Fibroblast of the conjunctiva (primary cell): ENCODE measurements at regions not wholly inside any gene's neighbourhood (a gene's known extent, or its start where the extent isn't known, plus 50 kb on each side); places are given as distances from the start of the nearest gene placed in this dataset.
"Not testable (repeated sequence)": the region's sequence is repeated elsewhere in the genome, so short reads cannot be mapped to it uniquely, and the experiment has no call there.

Experiments used
- DNase-seq: peaks from one replicate; pipeline ENCODE4 v3.0.0-alpha.2; 2010; ENCODE audit warnings: low read depth

DNA sequence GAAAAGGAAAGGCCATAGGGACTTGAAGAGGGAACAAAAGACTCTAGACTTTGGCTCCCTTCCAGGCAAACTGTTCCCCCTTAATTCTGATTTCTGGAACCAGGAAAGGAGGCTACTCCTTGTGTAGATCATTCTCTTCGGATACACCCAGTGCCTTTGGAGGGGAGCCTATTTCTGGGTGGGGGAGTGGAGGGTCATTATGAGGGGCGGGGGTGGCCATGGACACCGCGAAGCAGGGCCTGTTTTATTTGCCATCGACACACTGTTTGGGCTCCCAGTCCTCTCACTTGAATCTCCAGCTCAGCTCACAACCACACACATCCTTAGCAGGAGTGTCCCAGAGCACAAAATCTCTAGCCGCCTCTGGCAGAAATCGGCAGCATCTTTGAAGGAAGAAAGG lies 132.3 kb downstream of the PXDC1 start:
- no peak for DNase-seq

DNA sequence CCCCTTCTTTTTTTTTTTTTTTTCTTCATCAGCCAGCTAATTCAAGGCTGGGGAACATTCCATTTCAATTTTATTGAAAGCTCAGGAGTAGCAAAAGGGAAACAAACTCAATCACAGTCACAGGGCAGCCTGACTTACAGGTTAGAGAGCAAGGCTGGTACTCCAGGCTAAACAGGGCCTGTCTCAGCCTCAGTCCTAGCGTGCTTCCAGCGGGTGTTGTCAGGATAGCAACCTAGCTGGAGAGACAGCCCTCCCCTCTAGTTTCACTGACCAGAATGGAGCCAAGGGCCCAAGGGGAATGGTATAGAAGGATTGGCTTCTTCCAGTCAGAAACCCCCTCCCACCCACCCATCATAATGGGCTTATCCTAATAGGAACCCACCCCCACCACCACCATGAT lies 132.9 kb downstream of the PXDC1 start:
- no peak for DNase-seq

GRCh38 chr6:3617681-3618311 lies 133.7 kb downstream of the PXDC1 start:
- DNase-seq = no peak

- no peak for DNase-seq
Observed at GRCh38 chr6:3617192-3617631, 134.3 kb downstream of the PXDC1 start.

- no peak for DNase-seq
Observed at GRCh38 chr6:3616565-3617176, 134.8 kb downstream of the PXDC1 start.

- no peak for DNase-seq
Observed at GRCh38 chr6:3615391-3616380, 135.8 kb downstream of the PXDC1 start.

GRCh38 chr6:3614918-3615317 lies 136.6 kb downstream of the PXDC1 start:
- DNase-seq = no peak

- not testable (repeated sequence) for DNase-seq
Observed at GRCh38 chr6:3613565-3613964, 137.9 kb downstream of the PXDC1 start.

DNA sequence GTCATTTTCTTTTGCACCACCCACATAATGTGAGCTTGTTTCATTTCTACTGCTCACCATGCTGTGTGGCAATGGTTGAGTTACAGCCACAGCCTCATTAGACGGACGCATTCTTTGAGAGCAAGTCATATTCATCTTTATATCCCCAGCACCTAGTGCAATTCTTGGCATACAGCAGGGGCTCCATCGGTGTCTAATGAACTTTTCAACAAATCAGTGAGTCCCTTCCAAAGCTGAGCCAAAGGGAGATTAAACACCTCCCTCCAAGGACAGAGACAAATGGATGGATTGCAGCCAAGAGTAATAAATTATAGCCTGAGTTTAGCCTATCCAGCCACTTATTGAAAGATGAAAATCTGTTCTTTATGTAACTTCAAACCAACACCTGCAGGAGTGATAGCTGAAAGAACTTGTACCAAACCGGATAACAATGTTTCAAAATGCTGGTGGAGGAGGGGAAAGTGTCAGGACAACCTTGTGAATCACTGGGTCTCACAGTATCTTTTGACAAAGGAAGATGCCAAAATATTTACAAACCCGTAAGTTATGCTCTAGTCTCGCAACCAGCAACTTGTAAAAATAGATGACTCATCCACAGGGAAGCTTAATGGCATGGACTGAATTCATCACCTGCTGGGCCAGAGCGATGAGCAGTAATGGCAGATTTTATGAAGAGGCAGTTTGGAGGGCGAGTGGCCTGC lies 139.0 kb downstream of the PXDC1 start:
- DNase-seq = peak; percentile 66

GRCh38 chr6:3610921-3611320 lies 140.6 kb downstream of the PXDC1 start:
- DNase-seq = no peak

DNA sequence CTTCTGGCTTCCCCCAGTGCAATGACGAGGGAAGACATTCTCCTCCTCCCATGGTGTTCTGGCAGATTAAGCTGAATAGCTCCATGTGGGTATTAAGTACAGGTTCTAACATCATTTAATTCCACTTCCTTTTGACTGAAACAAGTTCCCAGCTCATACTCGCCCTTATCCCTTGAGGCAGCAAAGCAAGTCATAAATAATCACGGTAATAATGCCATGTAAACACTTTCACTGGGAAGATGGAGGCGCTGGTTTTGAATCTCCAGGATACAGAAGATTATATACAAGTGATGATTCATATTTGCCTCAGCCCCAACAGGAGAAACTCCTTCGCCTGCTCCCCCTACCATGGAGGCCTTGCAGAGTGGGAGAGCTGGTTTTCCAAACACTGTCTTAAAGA lies 141.3 kb downstream of the PXDC1 start:
- DNase-seq = no peak

DNA sequence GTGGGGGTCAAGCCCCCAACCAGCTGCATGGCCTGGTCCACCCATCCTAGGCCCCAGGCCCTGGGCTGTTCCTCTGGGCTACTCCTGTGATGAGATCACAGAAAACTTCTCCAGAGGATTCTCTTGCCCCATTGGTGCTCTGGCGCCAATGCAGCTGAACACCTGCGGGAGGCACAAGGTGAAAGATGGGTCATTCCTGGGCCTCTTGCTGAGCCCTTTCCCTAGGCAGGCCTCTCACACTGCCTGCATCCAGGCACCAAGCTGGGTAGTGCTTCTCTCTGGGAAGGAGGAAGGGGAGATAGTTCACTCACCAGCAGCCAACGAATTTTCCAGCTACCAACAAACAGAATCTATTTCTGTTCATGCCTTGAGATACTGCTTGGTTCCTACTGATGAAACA lies 142.1 kb downstream of the PXDC1 start:
- DNase-seq = no peak

GRCh38 chr6:3608159-3608558 lies 143.4 kb downstream of the PXDC1 start:
- DNase-seq = no peak

DNA sequence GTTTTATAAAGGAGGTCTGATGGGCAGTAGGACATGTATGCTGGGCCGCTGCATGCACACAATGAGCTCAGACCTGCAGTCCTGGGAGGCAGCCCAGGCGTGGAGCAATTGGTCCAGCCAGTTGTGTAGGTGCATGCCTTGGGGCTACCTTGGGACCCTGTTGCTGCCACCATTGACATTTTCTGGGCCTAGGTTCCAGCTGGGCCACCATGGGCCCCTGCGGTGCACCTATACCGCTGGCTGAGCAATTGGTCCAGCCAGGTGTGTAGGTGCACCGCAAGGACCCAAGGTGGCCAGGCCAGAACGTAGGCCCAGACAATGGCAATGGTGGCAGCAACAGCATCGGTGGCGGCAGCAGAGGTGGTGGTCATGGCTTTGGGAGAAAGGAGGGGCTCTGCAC lies 143.9 kb downstream of the PXDC1 start:
- no peak for DNase-seq

DNA sequence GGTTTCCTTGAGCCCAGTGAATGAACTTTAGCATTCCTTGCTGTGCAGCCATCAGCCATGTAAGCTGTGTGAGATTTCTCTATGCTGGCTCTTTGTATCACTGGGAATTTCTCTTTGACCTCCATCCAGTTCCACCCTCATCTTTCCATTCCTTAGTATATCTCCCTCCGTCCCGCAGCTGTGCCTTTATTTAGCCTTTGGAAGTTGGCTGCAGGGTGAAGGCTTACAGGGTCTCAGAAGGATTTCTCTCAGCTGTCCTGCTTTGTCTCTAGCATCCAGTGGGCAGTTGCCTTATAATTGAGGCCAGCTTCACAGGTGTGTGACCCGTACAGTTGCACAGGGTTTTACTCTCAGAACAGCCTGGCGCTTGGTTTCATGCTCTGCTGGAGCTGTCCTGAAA lies 144.3 kb downstream of the PXDC1 start:
- no peak for DNase-seq

- DNase-seq = no peak
Observed at GRCh38 chr6:3603340-3604130, 146.7 kb upstream of the SLC22A23 start.

GRCh38 chr6:3601570-3601969 lies 144.7 kb upstream of the SLC22A23 start:
- no peak for DNase-seq

DNA sequence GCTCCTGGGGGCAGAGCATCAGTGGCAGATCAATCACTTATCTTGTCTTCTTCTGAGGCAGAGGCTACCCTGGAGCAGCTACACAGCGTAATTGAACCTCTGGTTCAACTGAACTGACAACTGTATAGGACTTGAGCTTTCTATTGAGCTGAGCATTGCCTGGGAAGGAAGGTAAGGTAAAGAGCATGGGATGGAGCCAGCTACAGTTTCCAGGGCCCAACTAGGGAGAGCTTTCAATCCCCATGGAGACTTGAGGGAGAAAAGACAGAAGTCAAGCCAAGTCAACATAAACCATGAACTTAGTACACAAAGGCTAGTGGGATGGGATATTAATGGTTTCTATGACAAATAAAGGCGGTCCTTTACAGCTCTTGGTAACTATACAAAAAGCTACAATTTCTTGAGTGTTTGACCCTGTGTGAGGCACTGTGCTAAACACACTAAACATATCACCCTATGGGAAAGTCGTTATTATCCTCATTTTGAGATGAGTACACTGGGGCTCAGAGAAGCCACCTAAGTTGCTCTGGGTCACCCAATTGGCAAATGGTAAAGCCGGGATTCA lies 140.7 kb upstream of the SLC22A23 start:
- no peak for DNase-seq

GRCh38 chr6:3596766-3597165 lies 139.9 kb upstream of the SLC22A23 start:
- no peak for DNase-seq

GRCh38 chr6:3594201-3594600 lies 137.4 kb upstream of the SLC22A23 start:
- DNase-seq = no peak

GRCh38 chr6:3593161-3593560 lies 136.3 kb upstream of the SLC22A23 start:
- no peak for DNase-seq
